HG03108 (cell line): ENCODE measurements at regions not wholly inside any gene's neighbourhood (a gene's known extent, or its start where the extent isn't known, plus 50 kb on each side); places are given as distances from the start of the nearest gene placed in this dataset.

Experiments
- ATAC-seq: cut with Tn5 transposase; IDR thresholded peaks from one replicate; pipeline ENCODE4 v1.9.1; 2021; ENCODE audit warnings: moderate library complexity; ENCODE audit not compliant: unreplicated experiment

- no peak for ATAC-seq
Measured at GRCh38 chr12:43294916-43295315, 257.1 kb downstream of the ADAMTS20 start.

- no peak for ATAC-seq
Measured at GRCh38 chr12:43294147-43294546, 257.9 kb downstream of the ADAMTS20 start.

GRCh38 chr12:43293396-43293795 lies 258.6 kb downstream of the ADAMTS20 start:
- ATAC-seq, result no peak

DNA sequence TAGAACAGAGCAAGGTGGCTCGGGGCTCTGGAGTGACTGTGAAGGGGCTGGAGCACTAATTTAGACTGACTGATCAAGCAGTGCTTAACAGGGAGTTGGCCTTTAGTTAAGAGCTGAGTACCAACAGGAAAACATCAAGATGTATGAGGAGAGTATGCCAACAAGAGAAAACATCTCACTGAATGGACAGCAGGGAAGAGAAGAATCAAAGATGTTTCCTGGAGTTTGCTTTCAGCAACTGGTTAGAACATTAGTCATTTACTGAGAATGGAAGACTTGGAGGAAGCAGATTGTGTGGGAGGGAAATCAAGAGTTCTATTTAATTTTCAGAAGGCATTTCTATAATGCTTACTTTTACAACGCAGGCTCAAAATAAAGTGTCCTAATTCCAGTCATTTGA lies 259.3 kb downstream of the ADAMTS20 start:
- ATAC-seq, result no peak

DNA sequence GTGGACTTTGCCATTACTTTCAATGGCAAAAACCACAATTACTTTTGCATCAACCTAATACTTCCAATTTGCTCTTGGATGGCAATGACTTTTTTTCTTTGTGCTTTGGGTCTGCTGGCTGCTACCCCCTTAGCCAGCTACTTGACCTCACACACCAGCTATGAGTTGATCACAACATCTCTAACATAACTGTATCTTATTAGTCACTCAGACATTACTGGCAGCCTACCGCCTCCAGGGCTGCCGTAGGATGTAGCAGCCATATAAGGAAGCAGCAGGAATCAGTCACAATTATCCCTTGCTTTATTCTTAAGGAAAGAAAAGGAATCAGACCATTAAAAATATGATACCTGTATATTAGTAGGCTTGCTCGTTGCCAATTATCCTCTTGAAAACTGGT lies 260.5 kb downstream of the ADAMTS20 start:
- no peak for ATAC-seq

GRCh38 chr12:43290836-43291235 lies 261.2 kb downstream of the ADAMTS20 start:
- no peak for ATAC-seq

DNA sequence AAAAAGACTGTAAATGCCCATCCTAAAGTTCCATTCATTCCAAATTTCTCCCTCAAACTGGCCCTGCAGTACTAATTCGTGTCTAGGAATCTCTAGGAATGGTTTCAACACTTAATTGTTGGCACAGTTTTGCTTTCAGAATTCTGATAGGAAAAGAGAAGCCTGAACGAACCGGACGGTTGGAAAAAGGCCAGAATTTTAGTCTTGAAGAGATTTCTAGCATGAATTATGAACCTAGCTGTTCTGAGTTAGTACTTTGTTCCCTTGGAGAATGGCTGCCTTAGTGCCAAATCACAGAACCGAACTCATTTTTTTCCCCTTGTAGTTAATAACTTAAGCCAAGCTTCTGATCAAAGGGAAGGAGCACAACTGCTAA lies 262.6 kb downstream of the ADAMTS20 start:
- no peak for ATAC-seq

DNA sequence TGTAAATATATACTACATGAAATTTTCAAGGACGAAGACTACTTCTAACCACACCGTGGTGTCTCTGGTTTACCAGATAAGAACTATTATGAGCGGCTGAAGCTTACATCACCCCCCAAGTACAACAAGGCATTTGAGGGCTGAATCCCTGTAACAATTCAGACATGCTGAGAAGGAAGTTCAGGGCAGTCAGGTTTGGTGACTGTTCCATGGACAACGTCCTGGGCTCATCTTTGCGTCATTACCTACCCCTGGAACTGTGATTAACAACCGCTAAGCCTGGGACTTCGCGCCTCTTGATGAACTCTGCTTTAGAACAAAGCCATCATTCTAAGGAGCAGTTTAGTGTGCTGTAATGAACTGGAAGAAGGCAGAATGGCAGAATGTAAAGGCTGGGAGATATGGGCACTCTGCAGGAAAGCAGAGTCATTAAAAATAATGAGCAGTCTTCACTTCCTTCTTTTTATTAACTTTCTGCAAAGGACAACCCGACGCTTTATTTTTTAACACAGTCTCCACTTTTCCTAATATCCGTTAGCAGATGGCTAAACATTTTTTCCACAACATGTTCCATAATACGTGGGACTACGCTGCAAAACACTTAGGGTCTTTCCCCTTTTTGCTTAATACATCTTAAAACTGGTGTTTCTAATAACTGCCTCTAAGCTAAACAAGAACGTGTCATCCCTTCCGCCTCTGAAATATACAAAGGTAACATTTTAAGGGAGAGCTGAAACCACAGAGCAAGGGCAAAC lies 263.2 kb downstream of the ADAMTS20 start:
- no peak for ATAC-seq

DNA sequence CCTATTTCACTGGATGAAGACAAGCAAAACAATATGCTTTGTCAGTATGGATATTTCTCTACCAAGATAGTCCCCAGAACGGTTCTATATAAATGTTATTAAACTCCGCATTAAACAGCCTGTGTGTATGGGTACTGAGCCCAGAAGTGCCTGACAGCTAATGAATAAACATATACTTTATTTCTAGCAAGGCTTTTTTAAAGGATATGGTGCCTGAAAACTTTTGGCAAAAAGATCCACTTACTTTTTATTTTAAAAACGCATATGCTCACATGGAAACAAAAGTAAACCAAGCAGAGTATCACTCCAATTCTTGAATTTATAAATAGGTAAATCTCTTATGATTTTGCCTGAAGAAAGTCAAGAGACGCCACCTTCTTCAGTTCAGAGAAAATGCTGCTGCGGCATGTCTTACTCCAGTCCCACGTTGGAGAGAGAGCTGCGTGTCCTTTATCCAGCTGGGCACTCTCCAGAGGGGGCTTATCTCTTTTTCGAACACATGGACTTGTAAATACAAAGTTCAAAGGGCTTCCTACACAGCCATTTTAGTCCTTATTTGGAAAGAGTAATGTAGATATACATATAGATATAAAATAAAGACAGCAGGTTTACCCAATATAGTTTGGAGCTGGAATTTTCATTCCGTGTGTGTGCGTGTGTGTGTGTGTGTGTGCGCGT lies 264.2 kb downstream of the ADAMTS20 start:
- ATAC-seq, result no peak

- ATAC-seq, result no peak
Measured at GRCh38 chr12:43286986-43287385, 265.0 kb downstream of the ADAMTS20 start.

GRCh38 chr12:43285159-43285598 lies 266.8 kb downstream of the ADAMTS20 start:
- ATAC-seq, result no peak

DNA sequence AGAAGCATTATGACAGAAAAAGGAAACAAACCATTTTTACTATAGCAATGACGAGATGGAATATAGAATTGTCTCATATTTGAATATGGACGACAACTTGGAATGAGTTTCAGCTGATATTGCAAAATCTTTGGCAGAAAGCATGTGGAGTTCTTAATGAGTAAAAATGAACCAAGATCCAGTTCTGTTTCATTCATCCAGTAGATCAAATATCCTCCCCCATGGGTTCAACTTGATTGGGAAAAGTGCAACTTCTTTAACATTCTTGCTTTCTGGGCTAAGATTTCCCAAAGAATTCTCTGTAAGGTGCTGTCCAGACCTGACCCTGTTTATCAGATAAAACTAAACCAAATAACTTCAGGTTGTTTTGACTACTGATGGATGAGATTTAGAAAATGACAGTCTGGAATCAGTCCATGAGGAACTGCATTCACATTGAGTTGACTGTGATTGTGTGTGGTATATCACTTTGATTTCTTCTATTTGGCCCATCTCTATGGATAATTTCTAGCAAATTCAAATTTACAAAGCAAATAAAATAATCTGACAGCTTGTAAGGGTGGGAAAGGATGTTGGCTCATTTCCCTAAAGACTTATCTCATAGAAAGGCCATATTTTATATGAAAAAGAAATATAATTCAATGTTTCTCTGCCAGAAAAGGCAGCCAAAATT lies 267.4 kb downstream of the ADAMTS20 start:
- ATAC-seq, result no peak

- no peak for ATAC-seq
Measured at GRCh38 chr12:43283206-43283605, 268.8 kb downstream of the ADAMTS20 start.

DNA sequence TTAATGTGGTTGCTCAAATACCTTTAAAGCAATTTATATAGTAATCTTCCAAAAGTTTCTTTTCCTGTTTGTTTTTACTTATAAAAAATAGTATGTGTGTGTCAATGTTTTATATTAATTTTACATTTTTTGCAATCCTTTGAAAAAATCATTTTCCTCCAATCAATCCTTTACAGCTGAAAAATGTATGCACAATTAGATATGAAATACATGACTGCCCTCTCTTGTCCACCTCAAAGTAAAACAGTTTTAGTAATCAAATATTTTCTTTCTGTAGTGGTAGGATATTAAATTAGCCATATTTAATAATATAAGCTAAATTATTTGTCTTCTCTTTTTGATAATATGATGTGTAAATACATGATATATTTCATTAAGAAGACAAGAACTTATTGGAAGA lies 269.9 kb downstream of the ADAMTS20 start:
- no peak for ATAC-seq

GRCh38 chr12:43281563-43281962 lies 270.4 kb downstream of the ADAMTS20 start:
- no peak for ATAC-seq

- ATAC-seq, result no peak
Measured at GRCh38 chr12:43278541-43278832, 273.5 kb downstream of the ADAMTS20 start.

DNA sequence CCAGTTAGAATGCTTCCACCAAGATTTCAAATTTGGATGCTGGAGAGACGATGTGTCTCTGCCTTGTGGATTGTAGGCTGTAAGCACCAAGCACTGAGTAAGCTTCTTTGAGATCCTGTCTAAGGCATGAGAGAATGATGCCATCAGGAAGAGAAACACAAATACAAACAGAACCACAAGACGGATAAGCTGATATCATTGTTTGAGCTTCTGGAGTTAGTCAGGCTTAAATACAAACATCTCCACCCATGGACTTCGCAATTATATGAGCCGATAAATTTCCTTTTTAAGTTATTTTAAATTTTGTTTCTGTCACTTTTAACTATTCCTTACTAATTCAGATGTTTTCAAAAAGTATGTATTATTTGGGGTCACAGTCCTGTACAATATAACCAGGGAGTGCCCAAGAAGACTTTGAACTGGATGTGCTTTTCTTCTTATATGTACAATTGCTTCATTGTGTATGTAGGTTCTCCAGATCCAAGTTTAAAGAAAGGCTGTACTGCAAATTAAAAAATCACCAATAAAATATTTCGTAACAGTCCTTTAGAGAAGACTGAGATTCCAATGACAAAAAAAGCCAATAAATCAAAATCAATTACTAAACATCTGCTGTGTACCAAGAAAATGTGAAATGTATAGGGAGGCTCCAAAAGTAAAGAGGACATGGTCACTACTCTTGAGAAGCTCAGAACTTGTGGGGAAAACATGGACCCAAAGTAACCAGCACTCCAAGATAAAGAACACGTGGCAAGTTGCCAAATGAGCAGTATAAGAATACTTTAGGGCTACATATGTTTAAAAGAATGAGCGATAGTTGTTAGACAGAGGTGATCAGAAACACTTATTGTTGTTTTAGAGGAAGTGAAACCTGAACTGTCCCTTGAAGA lies 274.1 kb downstream of the ADAMTS20 start:
- ATAC-seq, result peak; percentile 88

- no peak for ATAC-seq
Measured at GRCh38 chr12:43273467-43273866, 278.5 kb downstream of the ADAMTS20 start.

- ATAC-seq, result no peak
Measured at GRCh38 chr12:43271659-43272058, 280.3 kb downstream of the ADAMTS20 start.

- ATAC-seq, result no peak
Measured at GRCh38 chr12:43267818-43268217, 284.2 kb downstream of the ADAMTS20 start.

- no peak for ATAC-seq
Measured at GRCh38 chr12:43261701-43262100, 290.3 kb downstream of the ADAMTS20 start.
